Spleen (tissue), 7 donors: ENCODE measurements at regions not wholly inside any gene's neighbourhood (a gene's known extent, or its start where the extent isn't known, plus 50 kb on each side); places are given as distances from the start of the nearest gene placed in this dataset.

Experiments used
- POLR2A ChIP-seq, 3 donors: fragments of 450-650 bp; IDR thresholded peaks; one replicate each; pipeline ENCODE4 v1.5.1; 2017; ENCODE audit warnings: antibody characterized with exemption in 3 of 3, mild to moderate bottlenecking in 1 of 3
- POLR2AphosphoS5 ChIP-seq, 3 donors: sonication (generic); formaldehyde crosslinking; IDR thresholded peaks; one replicate each; pipeline ENCODE4 v1.5.1; 2017; ENCODE audit warnings: antibody characterized with exemption in 3 of 3
- TF ChIP-seq, protein P1 (sequence below), 11 experiments: fragments of 200-600 bp in 7 of 11; fragments of 450-650 bp in 4 of 11; sonication (generic) in 4 of 11; IDR thresholded peaks in 8 of 11; conservative IDR thresholded peaks in 3 of 11; 1 replicate in 7 of 11; 2 replicates in 4 of 11; pipeline versions ENCODE4 v1.4.0 to v1.8.0; 2016 to 2021; ENCODE audit warnings: antibody characterized with exemption in 11 of 11, inconsistent platforms in 4 of 11, mild to moderate bottlenecking in 1 of 11
- donor health status: DM: no; HTN: no; CAD: no; lungs with moderate emphysema.
- donor health status: DM: no; HTN: no; CAD: no.
- donor health status: DM: no; HTN: no; CAD: no.

DNA sequence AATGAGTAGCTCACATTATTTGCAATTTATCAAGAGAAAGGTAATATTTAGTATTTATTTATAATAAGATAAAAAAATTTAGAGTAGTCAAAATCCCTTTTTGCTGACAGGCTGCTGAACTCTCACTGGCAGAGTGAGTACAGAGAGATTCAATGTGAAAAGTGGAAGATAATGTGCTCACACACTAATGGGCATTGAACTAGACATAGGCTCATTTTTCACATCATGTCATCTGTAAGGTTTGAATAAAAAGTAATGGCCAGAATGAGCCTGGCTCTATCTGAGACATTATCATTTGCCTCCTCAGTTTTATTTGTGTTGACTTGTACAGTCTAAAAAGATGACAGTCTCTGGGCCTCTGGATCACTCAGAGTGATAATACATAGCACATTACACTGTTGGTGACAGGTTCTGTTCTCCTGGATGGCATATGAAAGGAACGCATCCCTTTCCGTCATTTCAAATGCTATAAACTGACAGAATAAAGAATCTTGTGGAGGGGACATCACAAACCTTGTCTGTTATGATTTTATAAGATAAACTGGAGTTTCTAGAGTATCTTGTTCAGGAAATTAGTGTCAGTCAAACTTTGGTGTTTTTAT is 812.9 kb downstream of the NR4A2 start:
- TF ChIP-seq POLR2AphosphoS5 (IDR thresholded peaks at IDR 0.05) (no peak), POLR2A (IDR thresholded peaks at IDR 0.05) (no peak)
- TF ChIP-seq, protein P1, sequence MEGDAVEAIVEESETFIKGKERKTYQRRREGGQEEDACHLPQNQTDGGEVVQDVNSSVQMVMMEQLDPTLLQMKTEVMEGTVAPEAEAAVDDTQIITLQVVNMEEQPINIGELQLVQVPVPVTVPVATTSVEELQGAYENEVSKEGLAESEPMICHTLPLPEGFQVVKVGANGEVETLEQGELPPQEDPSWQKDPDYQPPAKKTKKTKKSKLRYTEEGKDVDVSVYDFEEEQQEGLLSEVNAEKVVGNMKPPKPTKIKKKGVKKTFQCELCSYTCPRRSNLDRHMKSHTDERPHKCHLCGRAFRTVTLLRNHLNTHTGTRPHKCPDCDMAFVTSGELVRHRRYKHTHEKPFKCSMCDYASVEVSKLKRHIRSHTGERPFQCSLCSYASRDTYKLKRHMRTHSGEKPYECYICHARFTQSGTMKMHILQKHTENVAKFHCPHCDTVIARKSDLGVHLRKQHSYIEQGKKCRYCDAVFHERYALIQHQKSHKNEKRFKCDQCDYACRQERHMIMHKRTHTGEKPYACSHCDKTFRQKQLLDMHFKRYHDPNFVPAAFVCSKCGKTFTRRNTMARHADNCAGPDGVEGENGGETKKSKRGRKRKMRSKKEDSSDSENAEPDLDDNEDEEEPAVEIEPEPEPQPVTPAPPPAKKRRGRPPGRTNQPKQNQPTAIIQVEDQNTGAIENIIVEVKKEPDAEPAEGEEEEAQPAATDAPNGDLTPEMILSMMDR (IDR thresholded peaks at IDR 0.05 in 8 of 11, conservative IDR thresholded peaks at IDR 0.05 in 3 of 11), result no peak
